GM12892 (cell line): ENCODE measurements at regions not wholly inside any gene's neighbourhood (a gene's known extent, or its start where the extent isn't known, plus 50 kb on each side); places are given as distances from the start of the nearest gene placed in this dataset.

Source experiments
- POLR2A ChIP-seq: IDR thresholded peaks from 2 replicates; pipeline ENCODE4 v1.6.1; 2011; ENCODE audit warnings: low read depth, low read length, control low read depth
- POLR2AphosphoS5 ChIP-seq: IDR thresholded peaks from 2 replicates; pipeline ENCODE4 v1.6.1; 2011; ENCODE audit warnings: low read depth, low read length, control low read depth

DNA sequence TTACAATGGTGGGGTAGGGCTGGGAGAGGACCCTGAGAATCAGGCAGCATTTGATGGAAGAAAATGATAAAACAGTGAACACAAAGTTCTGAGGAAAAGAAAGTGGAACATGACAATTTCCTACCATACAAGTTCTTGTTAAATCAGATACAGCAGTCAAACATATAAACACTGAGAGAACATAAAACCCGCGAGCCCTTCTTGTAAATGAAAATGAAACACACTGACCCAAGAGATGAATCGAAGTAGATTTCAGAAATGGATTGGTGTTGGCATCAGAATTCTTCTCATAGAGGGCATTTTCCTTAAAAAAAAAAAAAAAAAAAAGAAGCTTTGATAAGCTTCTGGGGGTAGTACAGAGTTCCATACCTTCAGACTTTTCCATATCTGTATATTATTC, 134.7 kb upstream of the TMEM45B start:
- no peak for TF ChIP-seq POLR2A
- TF ChIP-seq POLR2AphosphoS5, result no peak
